ENCODE measurements at regions not wholly inside any gene's neighbourhood (a gene's known extent, or its start where the extent isn't known, plus 50 kb on each side); places are given as distances from the start of the nearest gene placed in this dataset.

DNA sequence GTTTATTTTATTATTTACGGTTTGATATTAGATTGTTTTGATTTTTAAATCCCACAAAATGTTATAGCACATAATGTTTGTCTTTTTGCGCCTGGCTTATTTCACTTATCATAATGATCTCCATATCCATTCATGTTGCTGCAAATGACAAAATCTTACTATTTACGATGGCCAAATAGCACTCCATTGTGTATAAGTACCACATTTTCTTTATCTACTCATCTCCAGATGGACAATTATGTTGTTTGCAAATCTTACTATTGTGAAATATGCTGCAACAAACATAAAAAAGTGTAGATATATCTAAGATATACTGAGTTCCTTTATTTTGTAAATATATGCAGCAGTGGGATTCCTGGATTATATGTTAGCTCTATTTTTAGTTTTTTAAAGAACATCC, 1568.3 kb downstream of the AMY1C start:
- TF ChIP-seq, protein P1, sequence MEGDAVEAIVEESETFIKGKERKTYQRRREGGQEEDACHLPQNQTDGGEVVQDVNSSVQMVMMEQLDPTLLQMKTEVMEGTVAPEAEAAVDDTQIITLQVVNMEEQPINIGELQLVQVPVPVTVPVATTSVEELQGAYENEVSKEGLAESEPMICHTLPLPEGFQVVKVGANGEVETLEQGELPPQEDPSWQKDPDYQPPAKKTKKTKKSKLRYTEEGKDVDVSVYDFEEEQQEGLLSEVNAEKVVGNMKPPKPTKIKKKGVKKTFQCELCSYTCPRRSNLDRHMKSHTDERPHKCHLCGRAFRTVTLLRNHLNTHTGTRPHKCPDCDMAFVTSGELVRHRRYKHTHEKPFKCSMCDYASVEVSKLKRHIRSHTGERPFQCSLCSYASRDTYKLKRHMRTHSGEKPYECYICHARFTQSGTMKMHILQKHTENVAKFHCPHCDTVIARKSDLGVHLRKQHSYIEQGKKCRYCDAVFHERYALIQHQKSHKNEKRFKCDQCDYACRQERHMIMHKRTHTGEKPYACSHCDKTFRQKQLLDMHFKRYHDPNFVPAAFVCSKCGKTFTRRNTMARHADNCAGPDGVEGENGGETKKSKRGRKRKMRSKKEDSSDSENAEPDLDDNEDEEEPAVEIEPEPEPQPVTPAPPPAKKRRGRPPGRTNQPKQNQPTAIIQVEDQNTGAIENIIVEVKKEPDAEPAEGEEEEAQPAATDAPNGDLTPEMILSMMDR (IDR thresholded peaks at IDR 0.05; ENCODE audit: low read depth, low read length), result no peak
- no peak for TF ChIP-seq EZH2phosphoT487 (IDR thresholded peaks at IDR 0.05; ENCODE audit: low read depth)

Data from OCI-LY3 (cell line).